ENCODE measurements at regions not wholly inside any gene's neighbourhood (a gene's known extent, or its start where the extent isn't known, plus 50 kb on each side); places are given as distances from the start of the nearest gene placed in this dataset.

- DNase-seq = no peak
Observed at GRCh38 chr7:134391223-134391622, 67.7 kb downstream of the AKR1B1 start.

GRCh38 chr7:134388336-134389019 is 70.4 kb downstream of the AKR1B1 start:
- no peak for DNase-seq

- DNase-seq = no peak
Observed at GRCh38 chr7:134378562-134378961, 61.8 kb upstream of the SLC35B4 start.

- no peak for DNase-seq
Observed at GRCh38 chr7:134376693-134377092, 60.0 kb upstream of the SLC35B4 start.

- DNase-seq = no peak
Observed at GRCh38 chr7:134375206-134375605, 58.5 kb upstream of the SLC35B4 start.

GRCh38 chr7:134374791-134375190 is 58.1 kb upstream of the SLC35B4 start:
- DNase-seq = no peak

GRCh38 chr7:134374291-134374690 is 57.6 kb upstream of the SLC35B4 start:
- no peak for DNase-seq

- DNase-seq = no peak
Observed at GRCh38 chr7:134372858-134373257, 56.1 kb upstream of the SLC35B4 start.

- DNase-seq = no peak
Observed at GRCh38 chr7:134371971-134372370, 55.2 kb upstream of the SLC35B4 start.

- no peak for DNase-seq
Observed at GRCh38 chr7:134371536-134371935, 54.8 kb upstream of the SLC35B4 start.

- no peak for DNase-seq
Observed at GRCh38 chr7:134370135-134370534, 53.4 kb upstream of the SLC35B4 start.

- DNase-seq = peak; percentile 24
Observed at GRCh38 chr7:134368851-134369544, 52.3 kb upstream of the SLC35B4 start.

- DNase-seq = no peak
Observed at GRCh38 chr7:134367956-134368749, 51.4 kb upstream of the SLC35B4 start.
